DMS 273 (cell line): ENCODE measurements at regions not wholly inside any gene's neighbourhood (a gene's known extent, or its start where the extent isn't known, plus 50 kb on each side); places are given as distances from the start of the nearest gene placed in this dataset.
"Not testable (repeated sequence)": the region's sequence is repeated elsewhere in the genome, so short reads cannot be mapped to it uniquely, and the experiment has no call there.

Source experiments
- DNase-seq: peaks from one replicate; lab custom pipeline; 2025; ENCODE audit not compliant: unreplicated experiment; lab: John Stamatoyannopoulos, UW

DNA sequence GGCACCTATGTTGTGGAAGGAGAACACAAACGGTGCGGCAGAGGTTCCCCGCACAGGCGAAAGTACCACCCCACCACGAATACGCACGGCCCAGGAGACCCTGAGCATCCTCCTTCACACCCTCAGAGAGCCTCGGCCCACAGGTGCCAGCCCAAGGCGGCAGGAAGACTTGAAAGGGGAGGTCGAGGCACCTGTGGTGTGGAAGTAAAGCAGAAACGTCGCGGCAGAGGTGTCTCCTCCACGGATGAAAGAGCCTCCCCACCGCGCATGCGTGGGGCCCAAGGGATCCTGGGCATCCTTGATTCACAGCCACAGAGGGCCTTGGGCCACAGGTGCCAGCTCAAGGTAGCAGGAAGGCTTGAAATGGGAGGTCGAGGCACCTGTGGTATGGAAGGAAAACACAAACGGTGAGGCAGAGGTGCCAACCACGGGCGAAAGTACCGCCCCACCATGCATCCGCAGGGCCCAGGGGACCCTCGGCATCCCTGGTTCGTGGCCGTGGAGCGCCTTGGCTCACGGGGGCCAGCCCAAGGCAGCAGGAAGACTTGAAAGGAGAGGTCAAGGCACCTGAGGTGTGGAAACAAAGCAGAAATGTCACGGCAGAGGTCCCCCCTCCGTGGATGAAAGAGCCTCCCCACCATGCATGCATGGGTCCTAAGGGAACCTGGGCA, 380.1 kb downstream of the ALG10 start:
- no peak for DNase-seq

DNA sequence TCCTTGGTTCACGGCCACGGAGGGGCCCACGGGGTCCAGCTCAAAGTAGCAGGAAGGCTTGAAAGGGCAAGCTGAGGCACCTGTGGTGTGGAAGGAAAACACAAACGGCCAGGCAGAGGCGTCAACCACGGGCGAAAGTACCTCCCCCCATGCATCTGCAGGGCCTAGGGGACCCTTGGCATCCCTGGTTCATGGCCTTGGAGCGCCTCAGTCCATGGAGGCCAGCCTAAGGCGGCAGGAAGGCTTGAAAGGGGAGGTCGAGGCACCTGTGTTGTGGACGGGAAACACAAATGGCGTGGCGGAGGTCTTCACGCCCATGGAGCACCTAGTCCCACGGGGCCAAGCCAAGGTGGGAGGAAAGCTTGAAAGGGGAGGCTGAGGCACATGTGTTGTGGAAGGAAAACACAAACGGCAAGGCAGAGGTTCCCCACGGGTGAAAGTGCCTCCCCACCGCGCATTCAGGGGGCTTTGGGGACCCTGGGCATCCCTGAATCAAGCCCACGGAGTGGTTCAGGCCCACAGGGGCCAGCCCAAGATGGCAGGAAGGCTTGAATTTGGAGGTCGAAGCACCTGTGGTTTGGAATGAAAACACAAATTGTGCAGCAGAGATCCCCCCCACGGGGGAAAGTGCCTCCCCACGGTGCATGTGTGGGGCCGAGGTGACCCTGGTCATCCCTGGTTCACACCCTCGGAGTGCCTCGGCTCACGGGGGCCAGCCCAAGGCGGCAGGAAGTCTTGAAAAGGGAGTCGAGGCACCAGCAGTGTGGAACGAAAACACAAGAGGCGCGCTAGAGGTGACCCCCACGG, 380.8 kb downstream of the ALG10 start:
- DNase-seq = no peak

DNA sequence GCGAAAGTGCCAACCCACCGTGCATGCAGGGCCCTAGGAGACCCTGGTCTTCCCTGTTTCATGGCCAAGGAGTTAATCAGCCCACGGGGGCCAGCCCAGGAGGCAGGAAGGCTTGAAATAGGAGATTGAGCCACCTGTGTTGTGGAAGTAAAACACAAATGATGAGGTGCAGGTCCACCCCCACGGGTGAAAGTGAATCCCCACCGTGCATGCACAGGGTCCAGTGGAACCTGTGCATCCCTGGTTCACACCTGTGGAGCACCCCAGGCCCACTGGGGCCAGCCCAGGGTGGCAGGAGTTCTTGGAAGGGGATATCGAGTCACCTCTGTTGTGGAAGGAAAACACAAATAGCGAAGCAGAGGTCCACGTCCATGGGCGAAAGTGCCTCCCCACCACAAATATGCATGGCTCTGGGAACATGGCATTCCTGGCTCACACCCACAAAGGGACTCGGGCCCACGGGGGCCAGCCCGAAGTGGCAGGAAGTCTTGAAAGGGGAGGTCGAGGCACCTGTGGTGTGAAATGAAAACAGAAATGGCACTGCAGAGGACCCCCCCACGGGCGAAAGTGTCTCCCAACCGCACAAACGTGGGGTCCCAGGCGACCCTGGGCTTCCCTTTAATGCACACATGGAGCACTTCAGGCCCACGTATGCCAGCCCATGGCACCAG, 381.5 kb downstream of the ALG10 start:
- no peak for DNase-seq

DNA sequence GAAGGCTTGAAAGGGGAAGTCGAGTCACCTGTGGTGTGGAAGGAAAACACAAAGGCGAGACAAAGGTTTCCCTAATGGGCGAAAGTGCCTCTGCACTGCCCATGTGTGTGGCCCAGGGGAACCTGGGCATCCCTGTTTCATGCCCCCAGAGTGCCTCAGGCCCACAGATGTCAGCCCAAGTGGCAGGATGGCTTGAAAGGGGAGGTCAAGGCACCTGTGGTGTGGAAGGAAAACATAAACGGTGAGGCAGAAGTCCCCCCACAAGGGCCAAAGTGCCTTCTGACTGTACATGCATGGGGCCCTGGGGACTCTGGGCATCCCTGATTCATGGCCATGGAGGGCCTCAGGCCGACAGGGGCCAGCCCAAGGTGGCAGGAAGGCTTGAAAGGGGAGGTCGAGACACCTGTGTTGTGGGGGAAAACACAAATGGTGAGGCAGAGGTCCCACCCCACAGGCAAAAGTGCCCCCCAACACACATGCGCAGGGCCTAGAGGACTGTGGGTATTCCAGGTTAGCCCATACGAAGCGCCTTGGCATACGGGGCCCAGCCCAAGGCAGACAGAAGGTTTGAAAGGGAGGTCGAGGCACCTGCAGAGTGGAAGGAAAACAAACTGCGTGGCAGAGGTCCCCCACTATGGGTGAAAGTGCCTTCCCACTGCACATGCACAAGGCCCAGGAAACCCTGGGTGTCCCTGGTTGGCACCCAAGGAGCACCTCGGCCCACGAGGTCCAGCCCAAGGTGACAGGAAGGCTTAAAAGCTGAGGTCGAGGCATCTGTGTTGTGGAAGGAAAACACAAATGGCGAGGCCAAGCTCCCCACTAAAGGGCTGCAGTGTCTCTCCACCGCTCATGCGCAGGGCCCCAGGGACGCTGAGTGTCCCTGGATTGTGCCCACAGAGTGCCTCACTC, 382.3 kb downstream of the ALG10 start:
- no peak for DNase-seq

GRCh38 chr12:34405286-34406227, 383.3 kb downstream of the ALG10 start:
- DNase-seq = no peak

DNA sequence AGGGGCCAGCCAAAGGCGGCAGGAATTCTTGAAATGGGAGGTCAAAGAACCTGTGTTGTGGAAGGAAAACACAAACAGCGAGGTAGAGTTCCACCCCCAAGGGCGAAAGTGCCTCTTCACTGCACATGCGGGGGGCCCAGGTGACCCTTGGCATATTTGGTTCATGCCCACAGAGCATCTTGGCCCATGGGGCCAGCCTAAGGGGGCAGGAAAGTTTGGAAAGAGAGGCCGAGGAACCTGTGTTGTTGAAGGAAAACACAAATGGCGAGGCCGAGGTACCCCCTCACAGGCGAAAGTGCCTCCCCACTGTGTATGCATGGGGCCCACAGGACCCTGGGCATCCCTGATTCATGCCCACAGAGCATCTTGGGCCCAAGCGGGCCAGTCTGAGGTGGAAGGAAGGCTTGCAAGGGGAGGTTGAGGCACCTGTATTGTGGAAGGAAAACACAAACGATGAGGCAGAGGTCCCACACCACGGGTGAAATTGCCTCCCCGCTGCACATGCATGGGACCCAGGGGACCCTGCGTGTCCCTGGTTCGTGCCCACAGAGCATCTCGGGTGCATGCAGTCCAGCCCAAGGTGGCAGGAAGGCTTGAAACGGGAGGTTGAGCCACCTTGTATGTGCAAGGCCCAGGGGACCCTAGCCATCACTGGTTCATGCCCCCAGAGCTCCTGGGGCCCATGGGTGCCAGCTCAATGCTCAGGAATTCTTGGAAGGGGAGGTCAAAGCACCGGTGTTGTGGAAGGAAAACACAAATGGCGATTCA, 384.1 kb downstream of the ALG10 start:
- no peak for DNase-seq

DNA sequence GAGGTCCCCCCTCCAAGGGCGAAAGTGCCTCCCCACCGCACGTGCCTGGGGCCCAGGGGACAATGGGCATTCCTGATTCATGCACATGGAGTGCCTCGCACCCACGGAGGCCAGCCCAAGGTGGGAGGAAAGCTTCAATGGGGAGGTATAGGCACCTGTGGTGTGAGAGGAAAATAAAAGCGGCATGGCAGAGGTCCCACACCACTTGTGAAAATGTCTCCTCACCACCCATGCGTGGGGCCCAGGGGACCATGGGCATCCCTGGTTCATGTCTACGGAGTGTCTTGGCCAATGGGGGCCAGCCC, 384.7 kb downstream of the ALG10 start:
- DNase-seq = no peak

- no peak for DNase-seq
Measured at GRCh38 chr12:34407813-34408212, 385.5 kb downstream of the ALG10 start.

DNA sequence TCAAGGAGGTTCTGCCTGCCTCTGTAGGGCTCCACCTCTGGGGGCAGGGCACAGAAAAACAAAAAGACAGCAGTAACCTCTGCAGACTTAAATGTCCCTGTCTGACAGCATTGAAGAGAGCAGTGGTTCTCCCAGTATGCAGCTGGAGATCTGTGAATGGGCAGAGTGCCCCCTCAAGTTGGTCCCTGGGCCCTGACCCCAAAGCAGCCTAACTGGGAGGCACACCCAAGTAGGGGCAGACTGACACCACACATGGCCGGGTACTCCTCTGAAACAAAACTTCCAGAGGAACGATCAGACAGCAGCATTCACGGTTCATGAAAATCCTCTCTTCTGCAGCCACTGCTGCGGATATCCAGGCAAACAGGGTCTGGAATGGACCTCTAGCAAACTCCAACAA, 409.2 kb downstream of the ALG10 start:
- DNase-seq = not testable (repeated sequence)
